DOHH2 (cell line): ENCODE measurements at regions not wholly inside any gene's neighbourhood (a gene's known extent, or its start where the extent isn't known, plus 50 kb on each side); places are given as distances from the start of the nearest gene placed in this dataset.
"Not testable (repeated sequence)": the region's sequence is repeated elsewhere in the genome, so short reads cannot be mapped to it uniquely, and the experiment has no call there.

Source experiments
- H3F3A ChIP-seq: fragments of 200-600 bp; sonication (generic), shearing (Covaris generic); 2 replicates; pipeline ENCODE4 v1.6.0; 2016; ENCODE audit warnings: antibody characterized with exemption, mild to moderate bottlenecking; ENCODE audit not compliant: control insufficient read depth, insufficient read depth
- H3K27ac ChIP-seq: fragments of 200-600 bp; sonication (generic); 2 replicates; pipeline ENCODE4 v1.5.1; 2014; ENCODE audit warnings: low read depth, mild to moderate bottlenecking, low read length, moderate library complexity
- H3K27me3 ChIP-seq: fragments of 200-600 bp; sonication (generic); 2 replicates; pipeline ENCODE4 v1.6.1; 2014; ENCODE audit warnings: mild to moderate bottlenecking, low read length, mixed read lengths; ENCODE audit not compliant: control insufficient read depth
- H3K36me3 ChIP-seq: fragments of 200-600 bp; sonication (generic); 2 replicates; pipeline ENCODE4 v1.6.1; 2014; ENCODE audit warnings: mild to moderate bottlenecking, low read length, moderate library complexity, mixed read lengths; ENCODE audit not compliant: control insufficient read depth
- H3K4me1 ChIP-seq: fragments of 200-600 bp; sonication (generic); 2 replicates; pipeline ENCODE4 v1.6.1; 2014; ENCODE audit warnings: mild to moderate bottlenecking, low read length, mixed read lengths; ENCODE audit not compliant: control insufficient read depth
- H3K4me2 ChIP-seq: fragments of 200-600 bp; sonication (generic); 2 replicates; pipeline ENCODE4 v1.6.0; 2014; ENCODE audit warnings: mild to moderate bottlenecking, low read length, moderate library complexity
- H3K4me3 ChIP-seq: fragments of 200-600 bp; sonication (generic); 2 replicates; pipeline ENCODE4 v1.5.1; 2014; ENCODE audit warnings: mild to moderate bottlenecking, low read length, mixed read lengths
- H3K79me2 ChIP-seq: fragments of 200-600 bp; sonication (generic); 2 replicates; pipeline ENCODE4 v1.6.1; 2014; ENCODE audit warnings: mild to moderate bottlenecking, low read length, mixed read lengths; ENCODE audit not compliant: control insufficient read depth
- H3K9me2 ChIP-seq: fragments of 200-600 bp; sonication (generic); replicated peaks from 2 replicates; pipeline ENCODE4 v1.6.1; 2014; ENCODE audit warnings: mild to moderate bottlenecking, low read length, mixed read lengths; ENCODE audit not compliant: control insufficient read depth
- H3K9me3 ChIP-seq: fragments of 200-600 bp; sonication (generic); 2 replicates; pipeline ENCODE4 v1.6.1; 2014; ENCODE audit warnings: antibody characterized with exemption, low read length, mixed read lengths; ENCODE audit not compliant: control insufficient read depth, insufficient read depth
- H4K20me1 ChIP-seq: fragments of 200-600 bp; sonication (generic); 2 replicates; pipeline ENCODE4 v1.6.0; 2014; ENCODE audit warnings: low read depth, mild to moderate bottlenecking, antibody characterized with exemption, low read length, moderate library complexity; ENCODE audit not compliant: control insufficient read depth, insufficient read depth
- EZH2phosphoT487 ChIP-seq: fragments of 200-600 bp; sonication (generic); IDR thresholded peaks from 2 replicates; pipeline ENCODE4 v1.6.1; 2017; ENCODE audit warnings: borderline replicate concordance, mild to moderate bottlenecking, antibody characterized with exemption, low read length, moderate library complexity, mixed read lengths
- TF ChIP-seq, protein P1 (sequence below): fragments of 200-600 bp; sonication (generic); IDR thresholded peaks from one replicate; pipeline ENCODE4 v1.5.1; 2014; ENCODE audit warnings: antibody characterized with exemption, mild to moderate bottlenecking, low read depth, low read length; ENCODE audit not compliant: poor library complexity, severe bottlenecking

DNA sequence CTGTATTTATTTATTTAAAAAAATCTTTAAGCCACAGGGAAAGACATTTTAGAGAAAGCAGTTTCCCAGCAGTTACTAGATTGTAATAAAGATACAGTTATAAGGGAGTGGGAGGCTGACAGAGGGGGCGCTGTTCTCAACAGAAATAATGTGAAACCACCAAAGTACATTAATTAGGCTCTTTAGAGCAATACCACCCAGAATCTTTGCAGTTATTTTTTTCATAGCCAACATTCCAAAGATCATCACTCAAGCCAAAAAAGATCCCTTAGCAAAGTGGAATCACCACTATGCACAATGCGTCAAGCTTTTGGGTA lies 331.3 kb upstream of the DEFB112 start:
- Histone ChIP-seq H3K4me3 (no peak overlapping the region), H3K4me2 (no peak overlapping the region)

DNA sequence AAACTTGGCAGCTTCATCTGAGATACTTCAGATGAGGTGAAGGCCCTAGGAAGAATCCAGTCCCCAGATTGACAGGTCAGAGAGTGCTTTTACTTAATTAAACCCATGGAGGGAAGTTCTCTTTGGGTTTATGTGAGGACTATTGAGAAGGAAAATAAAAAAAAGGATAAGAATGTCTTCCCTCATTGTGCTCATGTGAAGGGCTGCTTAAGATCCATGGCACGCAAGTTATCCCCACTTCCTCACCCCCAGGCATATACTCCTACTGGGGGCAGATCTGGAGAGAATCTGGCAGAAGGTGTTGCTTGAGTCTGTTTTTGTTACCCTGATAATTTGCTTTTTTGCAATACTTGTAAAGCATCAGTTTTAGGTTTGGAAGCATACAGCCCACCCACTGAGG lies 322.9 kb upstream of the TFAP2D start:
- H3K4me1 ChIP-seq: no peaks in the 10 kb centered on the region
- no peak overlapping the region for H3K27ac ChIP-seq
- TF ChIP-seq, protein P1, sequence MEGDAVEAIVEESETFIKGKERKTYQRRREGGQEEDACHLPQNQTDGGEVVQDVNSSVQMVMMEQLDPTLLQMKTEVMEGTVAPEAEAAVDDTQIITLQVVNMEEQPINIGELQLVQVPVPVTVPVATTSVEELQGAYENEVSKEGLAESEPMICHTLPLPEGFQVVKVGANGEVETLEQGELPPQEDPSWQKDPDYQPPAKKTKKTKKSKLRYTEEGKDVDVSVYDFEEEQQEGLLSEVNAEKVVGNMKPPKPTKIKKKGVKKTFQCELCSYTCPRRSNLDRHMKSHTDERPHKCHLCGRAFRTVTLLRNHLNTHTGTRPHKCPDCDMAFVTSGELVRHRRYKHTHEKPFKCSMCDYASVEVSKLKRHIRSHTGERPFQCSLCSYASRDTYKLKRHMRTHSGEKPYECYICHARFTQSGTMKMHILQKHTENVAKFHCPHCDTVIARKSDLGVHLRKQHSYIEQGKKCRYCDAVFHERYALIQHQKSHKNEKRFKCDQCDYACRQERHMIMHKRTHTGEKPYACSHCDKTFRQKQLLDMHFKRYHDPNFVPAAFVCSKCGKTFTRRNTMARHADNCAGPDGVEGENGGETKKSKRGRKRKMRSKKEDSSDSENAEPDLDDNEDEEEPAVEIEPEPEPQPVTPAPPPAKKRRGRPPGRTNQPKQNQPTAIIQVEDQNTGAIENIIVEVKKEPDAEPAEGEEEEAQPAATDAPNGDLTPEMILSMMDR: no peak
- H3K9me3 ChIP-seq: no peaks in the 10 kb centered on the region
- no peaks in the 10 kb centered on the region for H4K20me1 ChIP-seq
- H3F3A ChIP-seq: no peaks in the 10 kb centered on the region
- no peaks in the 10 kb centered on the region for H3K79me2 ChIP-seq
- no peak overlapping the region for H3K4me2 ChIP-seq
- no peaks in the 10 kb centered on the region for H3K9me2 ChIP-seq
- H3K36me3 ChIP-seq: no peaks in the 10 kb centered on the region
- no peak overlapping the region for H3K4me3 ChIP-seq
- no peaks in the 10 kb centered on the region for H3K27me3 ChIP-seq

More for the DNA sequence above, 331.3 kb upstream of the DEFB112 start:
- no peaks in the 10 kb centered on the region for H3F3A ChIP-seq
- no peaks in the 10 kb centered on the region for H3K9me2 ChIP-seq
- H3K36me3 ChIP-seq: no peaks in the 10 kb centered on the region
- H4K20me1 ChIP-seq: no peaks in the 10 kb centered on the region
- H3K27me3 ChIP-seq: no peaks in the 10 kb centered on the region
- H3K4me1 ChIP-seq: no peaks in the 10 kb centered on the region
- no peaks in the 10 kb centered on the region for H3K9me3 ChIP-seq
- H3K27ac ChIP-seq: no peak overlapping the region
- TF ChIP-seq, protein P1: peak; percentile 33
- TF ChIP-seq EZH2phosphoT487: no peak
- no peaks in the 10 kb centered on the region for H3K79me2 ChIP-seq

DNA sequence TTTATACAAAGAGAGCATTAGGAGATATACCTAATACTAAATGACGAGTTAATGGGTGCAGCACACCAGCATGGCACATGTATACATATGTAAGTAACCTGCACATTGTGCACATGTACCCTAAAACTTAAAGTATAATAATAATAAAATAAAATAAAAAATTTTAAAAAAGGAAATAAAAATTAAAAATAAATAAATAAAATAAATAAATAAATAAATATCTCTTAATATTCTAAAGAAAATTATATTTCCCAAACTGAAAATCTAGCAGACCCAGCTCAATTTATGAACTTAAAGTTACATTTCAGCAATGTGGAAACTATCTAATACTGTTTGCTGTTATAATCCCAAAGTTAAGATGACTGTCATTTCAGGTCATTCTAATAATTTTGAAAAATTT lies 319.2 kb upstream of the TFAP2D start:
- H3K4me2 ChIP-seq, H3F3A ChIP-seq, H3K79me2 ChIP-seq, H3K4me3 ChIP-seq, H3K9me3 ChIP-seq, H3K27me3 ChIP-seq, H4K20me1 ChIP-seq, H3K4me1 ChIP-seq, H3K27ac ChIP-seq, H3K9me2 ChIP-seq, H3K36me3 ChIP-seq: not testable (repeated sequence)

DNA sequence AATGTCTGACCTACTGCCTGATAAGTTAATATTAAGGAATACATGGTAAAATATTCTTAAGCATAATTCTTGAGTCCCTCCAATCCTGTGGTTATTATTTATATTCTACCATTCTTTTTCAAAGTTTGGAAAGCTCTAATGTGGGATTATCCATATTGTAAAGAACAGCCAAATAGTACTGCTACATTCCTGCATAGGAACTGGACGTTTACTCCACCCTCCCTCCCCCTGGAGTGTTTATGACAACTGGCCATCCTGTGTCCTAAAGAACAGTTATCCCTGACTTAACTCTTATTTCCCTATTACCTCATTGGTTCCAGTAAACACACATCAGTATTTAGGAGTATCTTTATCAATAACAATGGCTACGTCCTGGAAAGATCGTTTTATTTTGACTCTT lies 308.7 kb upstream of the TFAP2D start:
- Histone ChIP-seq H3K79me2 (no peaks in the 10 kb centered on the region), H3K4me2 (no peak overlapping the region), H3K27ac (no peak overlapping the region), H3K27me3 (no peaks in the 10 kb centered on the region), H3K36me3 (no peaks in the 10 kb centered on the region), H3K9me3 (no peaks in the 10 kb centered on the region), H4K20me1 (no peaks in the 10 kb centered on the region), H3K4me3 (no peak overlapping the region), H3F3A (no peaks in the 10 kb centered on the region), H3K9me2 (no peaks in the 10 kb centered on the region), H3K4me1 (no peaks in the 10 kb centered on the region)
- TF ChIP-seq EZH2phosphoT487: no peak
- TF ChIP-seq, protein P1: no peak
